Neural crest cell (in vitro differentiated cells): ENCODE measurements at regions not wholly inside any gene's neighbourhood (a gene's known extent, or its start where the extent isn't known, plus 50 kb on each side); places are given as distances from the start of the nearest gene placed in this dataset.

Experiments used
- DNase-seq: peaks from one replicate; pipeline ENCODE4 v3.0.0; 2021; ENCODE audit warnings: low read depth, mixed read lengths, low spot score
- H3K27ac Mint-ChIP-seq: one replicate; pipeline ENCODE4 v1.8.0; 2021; ENCODE audit warnings: mild to moderate bottlenecking, mixed read lengths; ENCODE audit not compliant: unreplicated experiment
- H3K27me3 Mint-ChIP-seq: 2 replicates; pipeline ENCODE4 v1.8.0; 2021; ENCODE audit warnings: low read depth, mild to moderate bottlenecking, mixed read lengths
- H3K36me3 Mint-ChIP-seq: 2 replicates; pipeline ENCODE4 v1.8.0; 2021; ENCODE audit warnings: low read depth, mild to moderate bottlenecking, mixed read lengths
- H3K4me1 Mint-ChIP-seq: 2 replicates; pipeline ENCODE4 v1.8.0; 2021; ENCODE audit warnings: mixed read lengths
- H3K4me3 Mint-ChIP-seq: one replicate; pipeline ENCODE4 v1.8.0; 2021; ENCODE audit warnings: mild to moderate bottlenecking, mixed read lengths
- H3K9me3 Mint-ChIP-seq: 2 replicates; pipeline ENCODE4 v1.8.0; 2021; ENCODE audit warnings: mixed read lengths
- CTCF ChIP-seq: fragments of 200-600 bp; sonication (generic); conservative IDR thresholded peaks from 2 replicates; pipeline ENCODE4 v1.5.0; 2021; ENCODE audit warnings: antibody characterized with exemption, mild to moderate bottlenecking

- H3K4me3 Mint-ChIP-seq = no peak overlapping the region
- no peak for DNase-seq
- no peaks in the 10 kb centered on the region for H3K36me3 Mint-ChIP-seq
- H3K27ac Mint-ChIP-seq = no peak overlapping the region
- no peaks in the 10 kb centered on the region for H3K9me3 Mint-ChIP-seq
- H3K4me1 Mint-ChIP-seq = no peaks in the 10 kb centered on the region
- no peaks in the 10 kb centered on the region for H3K27me3 Mint-ChIP-seq
- no peak for TF ChIP-seq CTCF
Observed at GRCh38 chr6:103893141-103893581, 966.6 kb downstream of the HACE1 start.

- Mint-ChIP-seq H3K4me3 (no peak overlapping the region), H3K4me1 (no peaks in the 10 kb centered on the region), H3K9me3 (no peaks in the 10 kb centered on the region), H3K36me3 (no peaks in the 10 kb centered on the region), H3K27ac (peak overlapping the region; percentile 60), H3K27me3 (no peaks in the 10 kb centered on the region)
- TF ChIP-seq CTCF = no peak
- no peak for DNase-seq
Observed at GRCh38 chr6:103886951-103887350, 972.8 kb downstream of the HACE1 start.

- no peaks in the 10 kb centered on the region for H3K27me3 Mint-ChIP-seq
- H3K4me1 Mint-ChIP-seq = no peaks in the 10 kb centered on the region
- H3K4me3 Mint-ChIP-seq = no peak overlapping the region
- H3K9me3 Mint-ChIP-seq = peaks cover 9% of the 10 kb centered on the region
- no peak for DNase-seq
- peaks cover under 1% of the 10 kb centered on the region for H3K36me3 Mint-ChIP-seq
- TF ChIP-seq CTCF = no peak
- no peak overlapping the region for H3K27ac Mint-ChIP-seq
Observed at GRCh38 chr6:103885446-103885845, 974.3 kb downstream of the HACE1 start.

- Mint-ChIP-seq H3K27me3 (no peaks in the 10 kb centered on the region), H3K36me3 (peaks cover 2% of the 10 kb centered on the region), H3K27ac (no peak overlapping the region), H3K4me3 (no peak overlapping the region), H3K9me3 (peaks cover 16% of the 10 kb centered on the region), H3K4me1 (no peaks in the 10 kb centered on the region)
- no peak for TF ChIP-seq CTCF
- DNase-seq = no peak
Observed at GRCh38 chr6:103879800-103880199, 979.9 kb downstream of the HACE1 start.

GRCh38 chr6:103875221-103875620, 984.5 kb downstream of the HACE1 start:
- no peak for TF ChIP-seq CTCF
- DNase-seq = no peak
- Mint-ChIP-seq H3K27me3 (no peaks in the 10 kb centered on the region), H3K4me1 (peaks cover 21% of the 10 kb centered on the region), H3K36me3 (no peaks in the 10 kb centered on the region), H3K9me3 (peaks cover 5% of the 10 kb centered on the region), H3K4me3 (no peak overlapping the region), H3K27ac (no peak overlapping the region)

GRCh38 chr6:103874575-103874974, 985.1 kb downstream of the HACE1 start:
- Mint-ChIP-seq H3K4me1 (peaks cover 21% of the 10 kb centered on the region), H3K36me3 (no peaks in the 10 kb centered on the region), H3K27ac (no peak overlapping the region), H3K27me3 (no peaks in the 10 kb centered on the region), H3K4me3 (no peak overlapping the region), H3K9me3 (no peaks in the 10 kb centered on the region)
- TF ChIP-seq CTCF = no peak
- DNase-seq = no peak
